Glomerular endothelial cell (primary cell): ENCODE measurements at regions not wholly inside any gene's neighbourhood (a gene's known extent, or its start where the extent isn't known, plus 50 kb on each side); places are given as distances from the start of the nearest gene placed in this dataset.

Source experiments
- DNase-seq: peaks from one replicate; pipeline ENCODE4 v3.0.0-alpha.2; 2011; ENCODE audit warnings: low read depth, low spot score; ENCODE audit errors: extremely low read depth

- DNase-seq, result no peak
Observed at GRCh38 chr3:72543246-72543645, 305.0 kb downstream of the SHQ1 start.

- no peak for DNase-seq
Observed at GRCh38 chr3:72542781-72543180, 305.5 kb downstream of the SHQ1 start.

- DNase-seq, result no peak
Observed at GRCh38 chr3:72539856-72540255, 308.4 kb downstream of the SHQ1 start.

GRCh38 chr3:72538070-72538745, 310.0 kb downstream of the SHQ1 start:
- no peak for DNase-seq

- DNase-seq, result no peak
Observed at GRCh38 chr3:72537448-72537847, 310.8 kb downstream of the SHQ1 start.

GRCh38 chr3:72536878-72537267, 311.4 kb downstream of the SHQ1 start:
- no peak for DNase-seq

- DNase-seq, result no peak
Observed at GRCh38 chr3:72536206-72536877, 311.9 kb downstream of the SHQ1 start.

- DNase-seq, result no peak
Observed at GRCh38 chr3:72535772-72536171, 312.5 kb downstream of the SHQ1 start.

GRCh38 chr3:72533591-72534473, 314.4 kb downstream of the SHQ1 start:
- DNase-seq, result no peak

GRCh38 chr3:72530426-72530825, 317.8 kb downstream of the SHQ1 start:
- DNase-seq, result no peak

GRCh38 chr3:72529081-72529480, 319.2 kb downstream of the SHQ1 start:
- DNase-seq, result no peak

GRCh38 chr3:72523429-72524151, 324.7 kb downstream of the SHQ1 start:
- DNase-seq, result no peak

GRCh38 chr3:72520690-72521308, 327.4 kb downstream of the SHQ1 start:
- no peak for DNase-seq

GRCh38 chr3:72519946-72520604, 328.2 kb downstream of the SHQ1 start:
- no peak for DNase-seq

GRCh38 chr3:72517921-72518424, 330.3 kb downstream of the SHQ1 start:
- DNase-seq, result no peak

- DNase-seq, result no peak
Observed at GRCh38 chr3:72517336-72517735, 330.9 kb downstream of the SHQ1 start.

- DNase-seq, result no peak
Observed at GRCh38 chr3:72516361-72516760, 331.9 kb downstream of the SHQ1 start.

- no peak for DNase-seq
Observed at GRCh38 chr3:72515941-72516340, 332.3 kb downstream of the SHQ1 start.

GRCh38 chr3:72515281-72515680, 333.0 kb downstream of the SHQ1 start:
- DNase-seq, result no peak

GRCh38 chr3:72510247-72510646, 338.0 kb downstream of the SHQ1 start:
- no peak for DNase-seq
